Effector memory CD4-positive, alpha-beta T cell (primary cell): ENCODE measurements at regions not wholly inside any gene's neighbourhood (a gene's known extent, or its start where the extent isn't known, plus 50 kb on each side); places are given as distances from the start of the nearest gene placed in this dataset.

Experiments used
- DNase-seq, 3 donors: peaks; one replicate each; pipeline ENCODE4 v3.0.0-alpha.2; 2020
- H3K27ac ChIP-seq: 2 replicates; pipeline ENCODE4 v1.7.0; 2013; ENCODE audit warnings: mild to moderate bottlenecking, low read length, moderate library complexity; ENCODE audit not compliant: insufficient read depth, poor library complexity, severe bottlenecking
- H3K27me3 ChIP-seq: replicated peaks from 2 replicates; pipeline ENCODE4 v1.7.0; 2013; ENCODE audit warnings: mild to moderate bottlenecking, low read length; ENCODE audit not compliant: insufficient read depth, control insufficient read depth, poor library complexity, severe bottlenecking
- H3K36me3 ChIP-seq: 2 replicates; pipeline ENCODE4 v1.7.0; 2013; ENCODE audit warnings: mild to moderate bottlenecking, low read length, moderate library complexity; ENCODE audit not compliant: control insufficient read depth, insufficient read depth
- H3K4me1 ChIP-seq: 2 replicates; pipeline ENCODE4 v1.7.0; 2013; ENCODE audit warnings: low read length, mild to moderate bottlenecking; ENCODE audit not compliant: control insufficient read depth, insufficient read depth, poor library complexity, severe bottlenecking
- H3K4me3 ChIP-seq: 2 replicates; pipeline ENCODE4 v1.7.0; 2013; ENCODE audit warnings: low read length, low read depth, mild to moderate bottlenecking; ENCODE audit not compliant: insufficient read depth, poor library complexity, severe bottlenecking
- H3K9me3 ChIP-seq: 2 replicates; pipeline ENCODE4 v1.7.0; 2013; ENCODE audit warnings: mild to moderate bottlenecking, low read length, moderate library complexity; ENCODE audit not compliant: control insufficient read depth

DNA sequence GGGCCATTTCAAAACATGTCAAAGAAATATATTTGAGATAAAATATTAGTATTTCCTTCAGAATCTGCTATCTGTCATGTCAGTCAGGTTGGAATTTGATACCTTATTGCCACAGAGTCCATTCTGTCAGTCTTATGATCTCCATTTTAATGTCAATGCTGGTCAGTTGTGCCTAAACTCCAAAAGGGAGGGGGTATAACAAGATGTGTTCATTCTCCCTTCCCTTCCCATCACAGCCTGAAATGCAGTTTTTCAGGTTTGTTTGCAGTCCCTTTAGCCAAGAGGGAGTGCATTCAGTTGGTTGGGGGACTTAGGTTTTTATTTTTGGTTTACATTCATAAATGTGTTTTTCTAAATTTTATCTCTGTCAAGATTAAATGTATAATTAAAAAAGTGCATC lies 59.8 kb upstream of the INHBA start:
- H3K4me1 ChIP-seq: no peaks in the 10 kb centered on the region
- no peak overlapping the region for H3K4me3 ChIP-seq
- no peaks in the 10 kb centered on the region for H3K36me3 ChIP-seq
- H3K27ac ChIP-seq: no peak overlapping the region
- no peaks in the 10 kb centered on the region for H3K9me3 ChIP-seq
- no peak for DNase-seq
- no peaks in the 10 kb centered on the region for H3K27me3 ChIP-seq

DNA sequence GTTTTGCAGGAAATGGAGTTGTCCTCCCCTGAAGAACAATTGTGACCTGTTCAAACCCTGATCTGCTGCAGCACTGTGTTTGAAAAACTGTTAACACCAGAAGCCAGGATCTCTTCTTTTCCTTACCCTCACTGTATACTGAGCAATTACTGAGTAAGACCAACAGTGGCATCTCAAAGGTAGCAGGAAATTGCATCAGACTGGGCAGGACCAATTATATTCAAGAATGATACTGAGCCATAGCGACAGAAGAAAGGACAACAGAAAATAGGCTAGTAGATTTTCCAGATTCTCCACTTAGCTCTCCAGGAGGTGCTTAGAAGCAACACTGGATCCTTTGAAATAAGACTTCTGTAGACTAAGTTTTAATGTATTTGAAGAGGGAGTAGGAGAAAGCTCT lies 57.4 kb upstream of the INHBA start:
- Histone ChIP-seq H3K27ac (no peak overlapping the region), H3K36me3 (no peaks in the 10 kb centered on the region), H3K27me3 (no peaks in the 10 kb centered on the region), H3K9me3 (no peaks in the 10 kb centered on the region), H3K4me3 (no peak overlapping the region), H3K4me1 (no peaks in the 10 kb centered on the region)
- DNase-seq: no peak

DNA sequence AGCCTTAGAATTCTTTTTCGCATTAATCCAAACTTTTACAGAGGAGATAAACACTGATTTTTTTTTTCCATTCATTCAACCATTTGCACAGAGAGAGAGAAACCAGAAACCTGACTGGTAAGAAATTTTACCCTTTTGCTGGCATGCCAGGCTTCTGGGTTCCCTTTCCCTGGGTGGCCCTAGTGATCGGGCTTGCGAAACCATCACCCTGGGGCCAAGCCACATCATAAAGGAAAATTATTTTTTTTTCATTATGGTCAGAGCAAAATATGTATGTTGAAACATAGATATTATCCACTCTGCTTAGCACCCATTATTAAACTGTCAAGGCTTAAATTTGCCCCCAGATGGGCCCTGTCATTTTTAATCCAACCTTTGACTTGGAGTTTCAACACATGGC lies 55.4 kb upstream of the INHBA start:
- DNase-seq: no peak
- no peak overlapping the region for H3K4me3 ChIP-seq
- H3K9me3 ChIP-seq: peaks cover 5% of the 10 kb centered on the region
- no peaks in the 10 kb centered on the region for H3K27me3 ChIP-seq
- H3K36me3 ChIP-seq: no peaks in the 10 kb centered on the region
- no peaks in the 10 kb centered on the region for H3K4me1 ChIP-seq
- no peak overlapping the region for H3K27ac ChIP-seq

DNA sequence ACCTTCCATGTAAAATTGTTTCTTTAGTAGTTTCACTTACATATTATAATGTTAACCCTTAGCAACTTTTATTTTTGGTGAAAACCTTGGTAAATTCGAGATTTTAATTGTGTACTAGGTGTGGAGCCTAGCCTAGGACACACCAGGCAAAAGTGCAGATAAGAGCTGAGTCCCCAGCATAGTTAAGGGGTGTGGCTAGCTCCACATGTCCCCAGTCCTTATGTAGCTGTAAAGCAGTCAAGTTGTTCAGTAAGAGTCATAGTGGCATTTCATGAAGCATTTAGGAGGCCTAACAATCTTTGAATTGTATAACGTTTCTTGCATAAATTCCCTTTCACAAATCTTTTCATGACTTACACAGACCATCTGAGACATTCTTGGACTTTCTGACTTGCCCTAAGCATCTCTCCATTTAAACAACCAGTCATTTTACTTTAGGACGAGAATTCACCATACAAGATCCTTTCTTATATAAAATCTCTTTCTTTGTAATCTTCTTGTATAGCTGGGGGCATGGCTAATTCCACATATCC lies 53.8 kb upstream of the INHBA start:
- no peaks in the 10 kb centered on the region for H3K27me3 ChIP-seq
- no peaks in the 10 kb centered on the region for H3K36me3 ChIP-seq
- no peaks in the 10 kb centered on the region for H3K4me1 ChIP-seq
- H3K27ac ChIP-seq: no peak overlapping the region
- peaks cover 5% of the 10 kb centered on the region for H3K9me3 ChIP-seq
- no peak for DNase-seq
- no peak overlapping the region for H3K4me3 ChIP-seq

DNA sequence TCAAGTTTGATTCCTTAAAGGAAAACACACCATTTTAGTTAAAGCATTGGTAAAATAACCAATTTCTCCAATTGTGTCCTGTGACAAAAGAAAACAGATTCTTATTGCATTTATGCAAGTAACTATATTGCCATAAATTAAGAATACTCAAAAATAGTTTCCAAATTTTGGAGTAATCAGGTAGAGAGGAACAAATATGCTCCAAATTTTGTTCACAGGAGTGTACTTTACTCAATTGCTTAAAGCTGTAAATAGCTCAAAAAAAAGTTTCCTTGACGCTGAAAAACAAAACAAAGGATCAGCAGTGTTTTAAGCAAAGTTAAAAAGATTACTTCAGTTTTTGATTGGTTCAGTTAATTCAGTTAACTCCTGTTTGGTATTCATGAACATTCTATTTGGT lies 52.2 kb upstream of the INHBA start:
- no peaks in the 10 kb centered on the region for H3K36me3 ChIP-seq
- no peak overlapping the region for H3K4me3 ChIP-seq
- no peak for DNase-seq
- no peak overlapping the region for H3K27ac ChIP-seq
- peaks cover 5% of the 10 kb centered on the region for H3K9me3 ChIP-seq
- H3K27me3 ChIP-seq: no peaks in the 10 kb centered on the region
- no peaks in the 10 kb centered on the region for H3K4me1 ChIP-seq

DNA sequence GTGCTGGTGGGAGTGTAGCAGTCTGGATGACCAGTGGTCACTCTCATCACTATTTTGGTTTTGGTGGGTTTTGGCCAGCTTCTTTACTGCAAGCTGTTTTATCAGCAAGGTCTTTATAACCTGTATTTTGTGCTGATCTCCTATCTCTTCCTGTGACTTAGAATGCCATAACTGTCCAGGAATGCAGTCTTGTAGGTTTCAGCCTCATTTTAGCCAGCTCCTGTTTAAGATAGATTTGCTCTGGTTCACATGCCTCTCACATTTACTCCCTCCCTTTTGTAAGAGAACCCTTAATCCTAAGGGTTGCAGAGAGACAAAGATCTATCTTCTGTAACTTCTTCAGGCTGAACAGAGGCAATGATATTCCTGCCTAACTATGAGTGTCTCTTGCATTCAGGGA lies 51.2 kb upstream of the INHBA start:
- Histone ChIP-seq H3K4me1 (no peaks in the 10 kb centered on the region), H3K4me3 (no peak overlapping the region), H3K9me3 (peaks cover 5% of the 10 kb centered on the region), H3K27me3 (no peaks in the 10 kb centered on the region), H3K36me3 (no peaks in the 10 kb centered on the region), H3K27ac (no peak overlapping the region)
- no peak for DNase-seq
